Panc1 (cell line): ENCODE measurements at regions not wholly inside any gene's neighbourhood (a gene's known extent, or its start where the extent isn't known, plus 50 kb on each side); places are given as distances from the start of the nearest gene placed in this dataset.

ENCODE experiments used
- ATAC-seq: fragments of 200-7000 bp; cut with Tn5 transposase; 2 replicates; pipeline ENCODE4 v1.9.1; 2020; ENCODE audit warnings: mild to moderate bottlenecking, moderate library complexity
- BruUV-seq: library from RNA; stranded (reverse); fragments of 400-500 nt; replicated peaks from 2 replicates; lab custom pipeline; 2021; lab: Mats Ljungman, UMichigan
- CTCF ChIA-PET: fragments of 300-600 bp; sonication (Branson Sonifier 250); formaldehyde crosslinking; loops from one replicate; lab custom pipeline; 2022; ENCODE audit warnings: antibody characterized with exemption; lab: Charles Lee
- POLR2A ChIA-PET: fragments of 300-600 bp; sonication (Branson Sonifier 250); formaldehyde crosslinking; loops from one replicate; lab custom pipeline; 2022; ENCODE audit warnings: antibody characterized with exemption; lab: Charles Lee
- DNase-seq: peaks from one replicate; pipeline ENCODE4 v3.0.0-alpha.2; 2010; ENCODE audit warnings: low read depth, low spot score
- H3K27ac ChIP-seq: 2 replicates; pipeline ENCODE4 v1.5.1; 2011; ENCODE audit warnings: mild to moderate bottlenecking, low read length, inconsistent platforms
- H3K27me3 ChIP-seq: fragments of 200-500 bp; sonication (Bioruptor generic); 2 replicates; pipeline ENCODE4 v1.6.0; 2014; ENCODE audit warnings: low read length, inconsistent platforms; ENCODE audit not compliant: control insufficient read depth, insufficient read depth
- H3K36me3 ChIP-seq: fragments of 200-500 bp; sonication (Bioruptor generic); 2 replicates; pipeline ENCODE4 v1.5.1; 2014; ENCODE audit warnings: inconsistent platforms, mild to moderate bottlenecking, low read length, moderate library complexity; ENCODE audit not compliant: control insufficient read depth, insufficient read depth
- H3K4me1 ChIP-seq: 2 replicates; pipeline ENCODE4 v1.5.1; 2011; ENCODE audit warnings: inconsistent platforms, mild to moderate bottlenecking, low read length, moderate library complexity; ENCODE audit not compliant: control insufficient read depth, insufficient read depth
- H3K4me3 ChIP-seq, 2 experiments: 2 replicates each; pipeline ENCODE4 v1.5.1; 2011 to 2012; ENCODE audit warnings: low read depth in 2 of 2, low read length in 2 of 2, mild to moderate bottlenecking in 2 of 2, inconsistent platforms in 1 of 2, moderate library complexity in 1 of 2
- H3K9me3 ChIP-seq: fragments of 200-500 bp; sonication (Bioruptor generic); 2 replicates; pipeline ENCODE4 v1.5.1; 2014; ENCODE audit warnings: low read depth, mild to moderate bottlenecking, inconsistent platforms, low read length, moderate library complexity; ENCODE audit not compliant: control insufficient read depth, insufficient read depth
- POLR2AphosphoS5 ChIP-seq: IDR thresholded peaks from 2 replicates; pipeline ENCODE4 v1.6.1; 2012; ENCODE audit warnings: mild to moderate bottlenecking, low read depth, low read length, moderate library complexity
- REST ChIP-seq, 2 experiments: IDR thresholded peaks; 2 replicates each; pipeline ENCODE4 v1.6.1; 2011 to 2012; ENCODE audit warnings: low read depth in 2 of 2, control low read depth in 1 of 2, low read length in 1 of 2, mild to moderate bottlenecking in 1 of 2, moderate library complexity in 1 of 2; ENCODE audit not compliant: insufficient read depth in 1 of 2
- SIN3A ChIP-seq: IDR thresholded peaks from 2 replicates; pipeline ENCODE4 v1.6.1; 2012; ENCODE audit warnings: low read depth, mild to moderate bottlenecking, low read length, moderate library complexity, borderline replicate concordance; ENCODE audit not compliant: insufficient read depth
- TCF7L2 ChIP-seq: IDR thresholded peaks from 2 replicates; pipeline ENCODE4 v1.6.1; 2011; ENCODE audit warnings: mild to moderate bottlenecking, low read depth, low read length, inconsistent platforms
- in situ Hi-C: cut with HindIII; loops from 2 replicates; pipeline ENCODE4 v1.10.0; 2016; ENCODE audit warnings: low sequenced_read_pairs, low pct_unique_long_range_greater_than_20kb
- intact Hi-C: fragments of 100-400 bp; cut with micrococcal nuclease; formaldehyde crosslinking; loops from one replicate; pipeline ENCODE4 v1.10.0; 2022; ENCODE audit not compliant: unreplicated experiment
- TF ChIP-seq, protein P1 (sequence below): fragments of 450-650 bp; IDR thresholded peaks from 2 replicates; pipeline ENCODE4 v1.5.1; 2017; ENCODE audit warnings: mild to moderate bottlenecking

DNA sequence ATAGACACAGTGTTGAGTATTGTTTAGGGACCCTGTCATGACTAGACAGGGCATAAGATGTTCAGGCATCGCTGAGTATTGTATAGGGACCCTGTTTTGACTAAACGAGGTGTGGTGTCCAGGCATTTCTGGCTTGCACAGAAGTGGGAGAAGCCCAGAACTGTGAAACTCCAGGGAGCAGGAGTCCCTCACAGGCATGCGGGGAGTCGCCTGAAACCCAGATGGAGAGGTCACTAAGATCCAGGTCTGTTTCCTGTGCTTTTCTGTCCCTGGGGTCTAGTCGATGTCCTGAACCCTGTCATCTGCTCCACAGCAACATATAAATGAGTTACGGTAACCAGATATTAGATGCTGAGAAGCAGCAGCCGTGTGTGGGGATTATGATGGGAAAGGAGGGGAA, 469.0 kb upstream of the SALL3 start:
- ATAC-seq (no peak), DNase-seq (no peak)
- Histone ChIP-seq H3K36me3 (no peaks in the 10 kb centered on the region), H3K4me1 (no peaks in the 10 kb centered on the region), H3K9me3 (no peaks in the 10 kb centered on the region), H3K27me3 (no peaks in the 10 kb centered on the region), H3K27ac (no peak overlapping the region), H3K4me3 (no peak overlapping the region)
- no TSS peak for BruUV-seq
- ChIA-PET CTCF (no interaction called here), POLR2A (no interaction called here)
- intact Hi-C loops: no loop called here
- in situ Hi-C loops: no loop called here
- TF ChIP-seq, protein P1, sequence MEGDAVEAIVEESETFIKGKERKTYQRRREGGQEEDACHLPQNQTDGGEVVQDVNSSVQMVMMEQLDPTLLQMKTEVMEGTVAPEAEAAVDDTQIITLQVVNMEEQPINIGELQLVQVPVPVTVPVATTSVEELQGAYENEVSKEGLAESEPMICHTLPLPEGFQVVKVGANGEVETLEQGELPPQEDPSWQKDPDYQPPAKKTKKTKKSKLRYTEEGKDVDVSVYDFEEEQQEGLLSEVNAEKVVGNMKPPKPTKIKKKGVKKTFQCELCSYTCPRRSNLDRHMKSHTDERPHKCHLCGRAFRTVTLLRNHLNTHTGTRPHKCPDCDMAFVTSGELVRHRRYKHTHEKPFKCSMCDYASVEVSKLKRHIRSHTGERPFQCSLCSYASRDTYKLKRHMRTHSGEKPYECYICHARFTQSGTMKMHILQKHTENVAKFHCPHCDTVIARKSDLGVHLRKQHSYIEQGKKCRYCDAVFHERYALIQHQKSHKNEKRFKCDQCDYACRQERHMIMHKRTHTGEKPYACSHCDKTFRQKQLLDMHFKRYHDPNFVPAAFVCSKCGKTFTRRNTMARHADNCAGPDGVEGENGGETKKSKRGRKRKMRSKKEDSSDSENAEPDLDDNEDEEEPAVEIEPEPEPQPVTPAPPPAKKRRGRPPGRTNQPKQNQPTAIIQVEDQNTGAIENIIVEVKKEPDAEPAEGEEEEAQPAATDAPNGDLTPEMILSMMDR: no peak
- no peak for TF ChIP-seq POLR2AphosphoS5
- no peak for TF ChIP-seq SIN3A
- no peak for TF ChIP-seq REST (IDR thresholded peaks at IDR 0.05; ENCODE audit: insufficient read depth in 1 of 2, low read depth in 2 of 2, low read length in 1 of 2)
- no peak for TF ChIP-seq TCF7L2

- intact Hi-C loops: no loop called here
- peak; percentile 52; the same call in 1 of the 2 replicates for ATAC-seq
- in situ Hi-C loops: no loop called here
- Histone ChIP-seq H3K4me3 (no peak overlapping the region), H3K9me3 (no peaks in the 10 kb centered on the region), H3K27me3 (no peaks in the 10 kb centered on the region), H3K36me3 (no peaks in the 10 kb centered on the region), H3K4me1 (no peaks in the 10 kb centered on the region), H3K27ac (no peak overlapping the region)
- DNase-seq: no peak
- POLR2A ChIA-PET: no interaction called here
- no TSS peak for BruUV-seq
- TF ChIP-seq, protein P1: no peak
- TF ChIP-seq POLR2AphosphoS5: no peak
- no peak for TF ChIP-seq SIN3A
- TF ChIP-seq TCF7L2: no peak
- no peak for TF ChIP-seq REST (IDR thresholded peaks at IDR 0.05; ENCODE audit: insufficient read depth in 1 of 2, low read depth in 2 of 2, low read length in 1 of 2)
- CTCF ChIA-PET: no interaction called here
These were observed 467.7 kb upstream of the SALL3 start for GRCh38 chr18:78511666-78512601.
